Ovary (tissue), 7 donors: ENCODE measurements at regions not wholly inside any gene's neighbourhood (a gene's known extent, or its start where the extent isn't known, plus 50 kb on each side); places are given as distances from the start of the nearest gene placed in this dataset.
"Not testable (repeated sequence)": the region's sequence is repeated elsewhere in the genome, so short reads cannot be mapped to it uniquely, and the experiment has no call there.

ENCODE experiments used
- DNase-seq, 5 donors: peaks; one replicate each; pipeline ENCODE4 v3.0.0-alpha.2; 2019 to 2020
- H3K27ac ChIP-seq, 2 donors: fragments of 200-600 bp; one replicate each; pipeline versions ENCODE4 v1.5.1 to v1.8.0; 2019 to 2022
- H3K27me3 ChIP-seq: fragments of 200-600 bp; one replicate; pipeline ENCODE4 v1.8.0; 2022
- H3K36me3 ChIP-seq: fragments of 200-600 bp; sonication (generic); one replicate; pipeline ENCODE4 v1.5.1; 2019
- H3K4me1 ChIP-seq: one replicate; pipeline ENCODE4 v1.8.1; 2013; ENCODE audit warnings: mild to moderate bottlenecking, moderate library complexity; ENCODE audit not compliant: insufficient read depth
- H3K4me3 ChIP-seq: fragments of 200-600 bp; sonication (generic); one replicate; pipeline ENCODE4 v1.5.1; 2017
- H3K9me3 ChIP-seq, 2 donors: fragments of 200-600 bp in 1 of 2; sonication (generic) in 1 of 2; one replicate each; pipeline versions ENCODE4 v1.5.1 to v1.8.1; 2013 to 2019; ENCODE audit warnings: mild to moderate bottlenecking in 1 of 2, moderate library complexity in 1 of 2
- CTCF ChIP-seq, 3 donors: fragments of 450-650 bp in 2 of 3; fragments of 200-600 bp in 1 of 3; IDR thresholded peaks; one replicate each; pipeline versions ENCODE4 v1.5.1 to v1.8.0; 2016 to 2022; ENCODE audit warnings: antibody characterized with exemption in 3 of 3, mild to moderate bottlenecking in 1 of 3
- EP300 ChIP-seq: sonication (generic); formaldehyde crosslinking; IDR thresholded peaks from one replicate; pipeline ENCODE4 v1.6.1; 2017; ENCODE audit warnings: antibody characterized with exemption
- POLR2A ChIP-seq: fragments of 450-650 bp; IDR thresholded peaks from one replicate; pipeline ENCODE4 v1.6.1; 2017; ENCODE audit warnings: antibody characterized with exemption, mild to moderate bottlenecking, moderate library complexity
- WGBS, 3 donors: extraction: QIAGEN DNeasy Blood & Tissue Kit in 1 of 3; methylation state at CpG; one replicate each; pipeline versions ENCODE4 v1.1.5 to v1.1.7; 2013 to 2017; 5-methylcytosine and 5-hydroxymethylcytosine counted together
- intact Hi-C, 4 donors: fragments of 100-400 bp; cut with DNase I; formaldehyde crosslinking; loops; one replicate each; pipeline versions ENCODE4 v1.11.0 to v1.15.1; 2022 to 2023
- donor health status: DM: no; HTN: no; CAD: no; lungs with moderate emphysema.
- donor health status: DM: no; HTN: no; CAD: no.
- donor health status: Bipolar disorder and iron deficiency.
- donor health status: DM: no; HTN: no; CAD: no.
- donor health status: DM: yes; HTN: yes; CAD: no.

DNA sequence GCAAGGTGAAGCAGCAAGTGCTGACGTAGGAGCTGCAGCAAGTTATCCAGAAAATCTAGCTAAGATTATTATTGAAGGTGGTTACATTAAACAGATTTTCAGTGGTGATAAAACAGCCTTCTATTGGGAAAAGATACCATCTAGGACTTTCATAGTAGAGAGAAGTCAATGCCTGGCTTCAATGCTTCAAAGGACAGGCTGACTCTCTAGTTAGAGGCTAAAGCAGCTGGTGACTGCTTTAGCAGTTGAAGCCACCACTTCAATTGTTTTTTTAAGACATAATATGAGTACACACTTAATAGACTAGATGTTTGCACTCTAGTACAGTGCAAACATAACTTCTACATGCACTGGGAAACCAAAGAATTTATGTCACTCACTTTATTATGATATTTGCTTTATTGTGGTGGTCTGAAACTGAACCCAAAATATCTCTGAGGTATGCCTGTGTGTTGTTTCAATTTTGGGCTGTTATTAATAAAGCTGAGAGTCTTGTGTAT, 1026.9 kb upstream of the FOXG1 start:
- TF ChIP-seq EP300 = no peak
- TF ChIP-seq POLR2A = no peak
- no peak for TF ChIP-seq CTCF (IDR thresholded peaks at IDR 0.05)
- intact Hi-C loops = no loop called here
- H3K27ac ChIP-seq = no peak overlapping the region
- no peaks in the 10 kb centered on the region for H3K9me3 ChIP-seq
- H3K36me3 ChIP-seq = no peaks in the 10 kb centered on the region
- no peaks in the 10 kb centered on the region for H3K27me3 ChIP-seq
- H3K4me1 ChIP-seq = no peaks in the 10 kb centered on the region
- no peak overlapping the region for H3K4me3 ChIP-seq
- no peak for DNase-seq
- 88 to 94% (median 90%) methylated on average over 1 of the region's 1 CpG for WGBS, 3 donors

DNA sequence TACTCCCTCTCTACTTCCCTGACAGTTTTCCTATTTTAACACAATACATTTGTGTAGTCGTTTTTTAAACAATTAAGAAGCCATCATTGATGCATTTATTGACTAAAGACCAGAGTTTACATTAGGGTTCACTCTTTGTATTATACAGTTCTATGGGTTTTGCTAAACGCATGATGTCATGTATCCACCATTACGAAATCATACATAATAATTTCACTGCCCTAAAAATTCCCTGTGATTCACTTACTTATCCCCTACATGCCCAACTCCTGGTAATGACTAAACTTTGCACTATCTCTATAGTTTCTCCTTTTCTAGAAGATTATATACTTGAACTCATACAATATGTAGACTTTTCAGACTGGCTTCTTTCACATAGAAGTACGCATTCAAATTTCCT, 1016.5 kb upstream of the FOXG1 start:
- H3K36me3 ChIP-seq = no peaks in the 10 kb centered on the region
- no peaks in the 10 kb centered on the region for H3K4me1 ChIP-seq
- TF ChIP-seq POLR2A (no peak), EP300 (no peak), CTCF (IDR thresholded peaks at IDR 0.05) (no peak)
- H3K4me3 ChIP-seq = no peak overlapping the region
- H3K9me3 ChIP-seq = no peaks in the 10 kb centered on the region
- H3K27me3 ChIP-seq = no peaks in the 10 kb centered on the region
- DNase-seq = no peak
- WGBS, 3 donors = 81 to 85% (median 84%) methylated on average over 4 of the region's 4 CpGs
- intact Hi-C loops = no loop called here
- H3K27ac ChIP-seq = no peak overlapping the region

DNA sequence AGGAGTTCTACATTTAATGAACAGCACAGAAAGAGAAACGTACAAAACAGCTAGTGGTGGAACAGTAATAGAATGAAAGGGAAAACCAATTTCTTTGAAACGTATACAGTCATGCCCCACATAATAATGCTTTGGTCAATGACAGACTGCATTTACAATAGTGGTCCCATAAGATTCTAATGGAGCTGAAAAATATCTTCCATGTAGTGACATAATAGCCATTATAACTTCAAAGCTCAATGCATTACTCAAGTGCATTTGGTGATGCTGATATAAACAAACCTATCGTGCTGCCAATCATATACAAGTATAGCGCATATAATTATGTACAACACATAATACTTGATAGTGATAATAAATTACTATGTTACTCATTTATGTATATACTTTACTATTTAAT, 1008.9 kb upstream of the FOXG1 start:
- not testable (repeated sequence) for DNase-seq

DNA sequence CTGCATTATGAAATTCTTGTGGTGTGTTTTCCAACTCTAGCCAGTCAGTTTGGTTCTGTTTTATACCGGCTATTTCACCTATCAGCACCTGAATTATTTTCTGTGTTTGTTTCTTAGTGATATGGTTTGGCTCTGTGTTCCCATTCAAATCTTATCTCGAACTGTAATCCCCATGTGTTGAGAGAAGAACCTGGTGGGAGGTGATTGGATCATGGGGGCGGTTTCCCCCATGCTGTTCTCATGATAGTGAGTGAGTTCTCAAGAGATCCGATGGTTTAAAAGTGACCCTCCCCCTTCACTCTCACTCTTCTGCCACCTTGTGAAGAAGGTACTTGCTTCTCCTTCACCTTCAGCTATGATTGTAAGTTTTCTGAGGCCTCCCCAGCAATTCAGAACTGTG, 1006.2 kb upstream of the FOXG1 start:
- H3K36me3 ChIP-seq, H3K4me3 ChIP-seq, H3K27me3 ChIP-seq, H3K9me3 ChIP-seq, H3K4me1 ChIP-seq, DNase-seq, intact Hi-C loops, H3K27ac ChIP-seq: not testable (repeated sequence)
- WGBS, 3 donors = 74 to 85% (median 74%) methylated on average over 4 of the region's 4 CpGs

More for the DNA sequence above, 1008.9 kb upstream of the FOXG1 start:
- H3K4me1 ChIP-seq, H3K4me3 ChIP-seq, H3K27ac ChIP-seq, intact Hi-C loops, H3K36me3 ChIP-seq, H3K9me3 ChIP-seq, H3K27me3 ChIP-seq: not testable (repeated sequence)
- 88 to 91% (median 90%) methylated on average over 4 of the region's 4 CpGs for whole genome bisulfite sequencing, 3 donors

GRCh38 chr14:27799066-27800028, 967.2 kb upstream of the FOXG1 start:
- H3K27ac ChIP-seq, H3K9me3 ChIP-seq, H3K4me3 ChIP-seq, H3K36me3 ChIP-seq, intact Hi-C loops, DNase-seq, H3K4me1 ChIP-seq, H3K27me3 ChIP-seq: not testable (repeated sequence)
- 70 to 73% (median 70%) methylated on average over 6 of the region's 6 CpGs for WGBS, 3 donors

GRCh38 chr14:27817746-27818430, 948.7 kb upstream of the FOXG1 start:
- H3K4me1 ChIP-seq, H3K4me3 ChIP-seq, H3K36me3 ChIP-seq, H3K27ac ChIP-seq, intact Hi-C loops, H3K27me3 ChIP-seq, H3K9me3 ChIP-seq, DNase-seq: not testable (repeated sequence)
- 81 to 84% (median 83%) methylated on average over 4 of the region's 4 CpGs for WGBS, 3 donors

DNA sequence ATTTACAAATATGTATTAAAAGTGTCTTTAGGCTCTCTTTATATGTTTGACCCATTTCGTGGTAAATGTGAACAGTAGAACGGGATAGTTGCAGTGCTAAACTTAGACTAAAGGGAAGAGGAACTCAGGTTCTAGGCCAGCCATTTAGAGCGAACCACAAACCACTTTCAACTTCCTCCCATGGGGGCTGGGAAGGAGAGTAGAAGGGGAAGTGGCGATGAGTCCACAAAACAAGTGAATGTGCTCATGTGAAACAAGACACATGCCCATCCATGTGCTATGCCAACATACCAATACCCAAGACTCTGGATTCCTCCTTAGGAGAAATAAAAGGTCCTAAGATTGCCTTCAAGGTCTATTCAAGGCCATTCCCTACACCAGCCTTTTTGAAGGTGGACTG, 940.4 kb upstream of the FOXG1 start:
- intact Hi-C loops, DNase-seq, H3K4me3 ChIP-seq, H3K9me3 ChIP-seq, H3K36me3 ChIP-seq, H3K27me3 ChIP-seq, H3K4me1 ChIP-seq, H3K27ac ChIP-seq: not testable (repeated sequence)
- 76 to 85% (median 84%) methylated on average over 4 of the region's 4 CpGs for WGBS, 3 donors

- 79 to 86% (median 84%) methylated on average over 3 of the region's 3 CpGs for WGBS, 3 donors
- H3K36me3 ChIP-seq, H3K27ac ChIP-seq, H3K4me1 ChIP-seq, H3K9me3 ChIP-seq, H3K27me3 ChIP-seq, DNase-seq, intact Hi-C loops, H3K4me3 ChIP-seq: not testable (repeated sequence)
These were observed 934.6 kb upstream of the FOXG1 start for GRCh38 chr14:27831978-27832377.

GRCh38 chr14:27833001-27833400, 933.6 kb upstream of the FOXG1 start:
- intact Hi-C loops, H3K27ac ChIP-seq: not testable (repeated sequence)

More at GRCh38 chr14:27833001-27833400, 933.6 kb upstream of the FOXG1 start:
- not testable (repeated sequence) for H3K4me3 ChIP-seq, H3K9me3 ChIP-seq, H3K4me1 ChIP-seq, H3K36me3 ChIP-seq, H3K27me3 ChIP-seq, DNase-seq
- WGBS, 3 donors = 22 to 39% (median 22%) methylated on average over 5 of the region's 5 CpGs
